ENCODE measurements at regions not wholly inside any gene's neighbourhood (a gene's known extent, or its start where the extent isn't known, plus 50 kb on each side); places are given as distances from the start of the nearest gene placed in this dataset.

DNA sequence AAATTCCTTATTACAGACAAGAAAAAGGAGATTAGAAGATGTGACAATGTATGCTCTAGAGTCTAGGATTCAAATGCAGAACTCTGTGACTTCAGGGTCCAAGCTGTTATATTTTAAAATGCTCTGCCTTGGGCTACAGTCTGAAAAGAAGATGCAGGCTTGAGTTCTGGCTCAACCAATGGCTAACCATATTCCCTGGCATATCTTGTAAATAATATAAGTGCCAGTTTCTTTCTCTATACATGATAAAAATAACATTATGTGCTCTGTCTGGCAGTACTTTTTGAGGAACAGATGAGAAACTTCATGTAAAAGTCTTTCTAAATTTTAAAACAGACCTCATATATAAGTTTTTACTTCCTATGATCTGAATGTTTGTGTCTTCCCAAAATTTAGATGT lies 926.5 kb upstream of the CDH6 start:
- no peaks in the 10 kb centered on the region for H3K36me3 ChIP-seq (replicated peaks in 1 of 2; ENCODE audit: control insufficient read depth in 1 of 2, insufficient read depth in 2 of 2, low read length in 1 of 2)
- H3K9ac ChIP-seq: no peak overlapping the region
- no peaks in the 10 kb centered on the region for H3K79me2 ChIP-seq (ENCODE audit: insufficient read depth)
- H3K4me2 ChIP-seq: no peak overlapping the region
- no peak for TF ChIP-seq CHD2 (IDR thresholded peaks at IDR 0.05; ENCODE audit: low read length, partially characterized antibody)
- TF ChIP-seq SIN3A (IDR thresholded peaks at IDR 0.05; ENCODE audit: borderline replicate concordance, low read depth, low read length): no peak
- TF ChIP-seq, protein P1, sequence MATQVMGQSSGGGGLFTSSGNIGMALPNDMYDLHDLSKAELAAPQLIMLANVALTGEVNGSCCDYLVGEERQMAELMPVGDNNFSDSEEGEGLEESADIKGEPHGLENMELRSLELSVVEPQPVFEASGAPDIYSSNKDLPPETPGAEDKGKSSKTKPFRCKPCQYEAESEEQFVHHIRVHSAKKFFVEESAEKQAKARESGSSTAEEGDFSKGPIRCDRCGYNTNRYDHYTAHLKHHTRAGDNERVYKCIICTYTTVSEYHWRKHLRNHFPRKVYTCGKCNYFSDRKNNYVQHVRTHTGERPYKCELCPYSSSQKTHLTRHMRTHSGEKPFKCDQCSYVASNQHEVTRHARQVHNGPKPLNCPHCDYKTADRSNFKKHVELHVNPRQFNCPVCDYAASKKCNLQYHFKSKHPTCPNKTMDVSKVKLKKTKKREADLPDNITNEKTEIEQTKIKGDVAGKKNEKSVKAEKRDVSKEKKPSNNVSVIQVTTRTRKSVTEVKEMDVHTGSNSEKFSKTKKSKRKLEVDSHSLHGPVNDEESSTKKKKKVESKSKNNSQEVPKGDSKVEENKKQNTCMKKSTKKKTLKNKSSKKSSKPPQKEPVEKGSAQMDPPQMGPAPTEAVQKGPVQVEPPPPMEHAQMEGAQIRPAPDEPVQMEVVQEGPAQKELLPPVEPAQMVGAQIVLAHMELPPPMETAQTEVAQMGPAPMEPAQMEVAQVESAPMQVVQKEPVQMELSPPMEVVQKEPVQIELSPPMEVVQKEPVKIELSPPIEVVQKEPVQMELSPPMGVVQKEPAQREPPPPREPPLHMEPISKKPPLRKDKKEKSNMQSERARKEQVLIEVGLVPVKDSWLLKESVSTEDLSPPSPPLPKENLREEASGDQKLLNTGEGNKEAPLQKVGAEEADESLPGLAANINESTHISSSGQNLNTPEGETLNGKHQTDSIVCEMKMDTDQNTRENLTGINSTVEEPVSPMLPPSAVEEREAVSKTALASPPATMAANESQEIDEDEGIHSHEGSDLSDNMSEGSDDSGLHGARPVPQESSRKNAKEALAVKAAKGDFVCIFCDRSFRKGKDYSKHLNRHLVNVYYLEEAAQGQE (IDR thresholded peaks at IDR 0.05; ENCODE audit: low read depth, low read length): no peak
- no peak for TF ChIP-seq RCOR1 (IDR thresholded peaks at IDR 0.05; ENCODE audit: low read length)
- TF ChIP-seq GABPA (IDR thresholded peaks at IDR 0.05; ENCODE audit: low read depth): no peak
- no peak for TF ChIP-seq ELF1 (IDR thresholded peaks at IDR 0.05)
- TF ChIP-seq EZH2phosphoT487 (IDR thresholded peaks at IDR 0.05; ENCODE audit: borderline replicate concordance, low read depth): no peak
- TF ChIP-seq POLR2AphosphoS5 (IDR thresholded peaks at IDR 0.05; ENCODE audit: low read depth, low read length): no peak
- TF ChIP-seq, protein P2, sequence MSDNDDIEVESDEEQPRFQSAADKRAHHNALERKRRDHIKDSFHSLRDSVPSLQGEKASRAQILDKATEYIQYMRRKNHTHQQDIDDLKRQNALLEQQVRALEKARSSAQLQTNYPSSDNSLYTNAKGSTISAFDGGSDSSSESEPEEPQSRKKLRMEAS (IDR thresholded peaks at IDR 0.05; ENCODE audit: low read depth): no peak
- no peak for TF ChIP-seq RFX5 (IDR thresholded peaks at IDR 0.05; ENCODE audit: low read length)
- no peaks in the 10 kb centered on the region for H3F3A ChIP-seq (replicated peaks; ENCODE audit: insufficient read depth)
- ChIA-PET CTCF (no interaction called here), POLR2A (no interaction called here)
- no peaks in the 10 kb centered on the region for H3K9me2 ChIP-seq
- H3K4me1 ChIP-seq (ENCODE audit: control insufficient read depth in 1 of 2, insufficient read depth in 2 of 2, low read depth in 1 of 2, low read length in 1 of 2): no peaks in the 10 kb centered on the region
- H4K20me1 ChIP-seq (ENCODE audit: insufficient read depth): no peaks in the 10 kb centered on the region
- no peaks in the 10 kb centered on the region for H3K9me3 ChIP-seq
- no peak overlapping the region for H3K4me3 ChIP-seq (ENCODE audit: low read depth in 2 of 2, low read length in 1 of 2)
- H2AFZ ChIP-seq (ENCODE audit: low read depth): no peak overlapping the region
- H3K27ac ChIP-seq (ENCODE audit: low read depth in 2 of 2, low read length in 1 of 2): no peak overlapping the region
- H3K27me3 ChIP-seq (ENCODE audit: insufficient read depth): no peaks in the 10 kb centered on the region
- no peak for DNase-seq

DNA sequence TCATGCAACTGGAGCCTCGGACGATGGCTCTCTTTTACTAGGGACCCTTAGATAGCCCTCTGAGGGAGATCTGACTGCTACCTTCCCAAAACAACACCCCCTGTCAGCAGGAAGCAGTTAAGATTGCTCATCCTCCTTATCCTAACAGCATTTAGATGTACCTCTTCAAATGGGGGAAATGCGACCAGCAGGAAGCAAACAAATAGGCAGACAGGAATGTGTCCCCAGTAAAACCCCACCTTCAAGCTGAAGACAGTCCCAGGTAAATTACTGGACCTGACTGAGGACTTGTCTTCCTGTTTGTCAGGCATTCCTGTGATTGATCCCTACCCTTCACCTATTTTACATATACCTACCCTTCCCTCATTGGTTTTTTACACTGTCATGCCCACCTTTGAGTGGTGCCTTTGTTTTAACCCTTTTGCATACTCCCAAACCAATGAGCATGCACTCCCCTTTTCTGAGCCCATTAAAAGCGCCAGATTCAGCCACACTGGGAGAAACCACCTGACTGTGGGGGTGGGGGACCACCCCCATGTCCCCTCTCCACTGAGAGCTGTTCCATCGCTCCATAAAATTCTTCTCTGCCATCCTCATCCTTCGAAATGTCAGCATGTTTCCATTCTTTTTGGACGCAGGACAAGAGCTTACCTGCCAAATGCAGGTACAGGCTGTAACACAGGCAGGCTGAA lies 954.0 kb upstream of the CDH6 start:
- Histone ChIP-seq H4K20me1 (ENCODE audit: insufficient read depth) (no peaks in the 10 kb centered on the region), H3K9me3 (no peaks in the 10 kb centered on the region), H3K27ac (ENCODE audit: low read depth in 2 of 2, low read length in 1 of 2) (no peak overlapping the region), H3K36me3 (replicated peaks in 1 of 2; ENCODE audit: control insufficient read depth in 1 of 2, insufficient read depth in 2 of 2, low read length in 1 of 2) (no peaks in the 10 kb centered on the region), H3K4me3 (ENCODE audit: low read depth in 2 of 2, low read length in 1 of 2) (no peak overlapping the region), H3K4me2 (no peak overlapping the region), H2AFZ (ENCODE audit: low read depth) (no peak overlapping the region), H3K4me1 (ENCODE audit: control insufficient read depth in 1 of 2, insufficient read depth in 2 of 2, low read depth in 1 of 2, low read length in 1 of 2) (no peaks in the 10 kb centered on the region), H3K79me2 (ENCODE audit: insufficient read depth) (no peaks in the 10 kb centered on the region), H3F3A (replicated peaks; ENCODE audit: insufficient read depth) (no peaks in the 10 kb centered on the region), H3K9me2 (no peaks in the 10 kb centered on the region), H3K27me3 (ENCODE audit: insufficient read depth) (no peaks in the 10 kb centered on the region), H3K9ac (no peak overlapping the region)
- ChIA-PET CTCF (no interaction called here), POLR2A (no interaction called here)
- no peak for DNase-seq
- TF ChIP-seq, protein P3, sequence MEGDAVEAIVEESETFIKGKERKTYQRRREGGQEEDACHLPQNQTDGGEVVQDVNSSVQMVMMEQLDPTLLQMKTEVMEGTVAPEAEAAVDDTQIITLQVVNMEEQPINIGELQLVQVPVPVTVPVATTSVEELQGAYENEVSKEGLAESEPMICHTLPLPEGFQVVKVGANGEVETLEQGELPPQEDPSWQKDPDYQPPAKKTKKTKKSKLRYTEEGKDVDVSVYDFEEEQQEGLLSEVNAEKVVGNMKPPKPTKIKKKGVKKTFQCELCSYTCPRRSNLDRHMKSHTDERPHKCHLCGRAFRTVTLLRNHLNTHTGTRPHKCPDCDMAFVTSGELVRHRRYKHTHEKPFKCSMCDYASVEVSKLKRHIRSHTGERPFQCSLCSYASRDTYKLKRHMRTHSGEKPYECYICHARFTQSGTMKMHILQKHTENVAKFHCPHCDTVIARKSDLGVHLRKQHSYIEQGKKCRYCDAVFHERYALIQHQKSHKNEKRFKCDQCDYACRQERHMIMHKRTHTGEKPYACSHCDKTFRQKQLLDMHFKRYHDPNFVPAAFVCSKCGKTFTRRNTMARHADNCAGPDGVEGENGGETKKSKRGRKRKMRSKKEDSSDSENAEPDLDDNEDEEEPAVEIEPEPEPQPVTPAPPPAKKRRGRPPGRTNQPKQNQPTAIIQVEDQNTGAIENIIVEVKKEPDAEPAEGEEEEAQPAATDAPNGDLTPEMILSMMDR (IDR thresholded peaks at IDR 0.05): no peak
- TF ChIP-seq, protein P2 (IDR thresholded peaks at IDR 0.05; ENCODE audit: low read depth): no peak
- TF ChIP-seq POLR2AphosphoS5 (IDR thresholded peaks at IDR 0.05; ENCODE audit: low read depth, low read length) (no peak), EZH2phosphoT487 (IDR thresholded peaks at IDR 0.05; ENCODE audit: borderline replicate concordance, low read depth) (no peak), NFIC (IDR thresholded peaks at IDR 0.05; ENCODE audit: borderline replicate concordance) (no peak)
- WGBS (ENCODE audit: low lambda C conversion rate): 5% methylated on average over 7 of the region's 7 CpGs

Measured in SK-N-SH (cell line).